ENCODE measurements at regions not wholly inside any gene's neighbourhood (a gene's known extent, or its start where the extent isn't known, plus 50 kb on each side); places are given as distances from the start of the nearest gene placed in this dataset.

- Histone ChIP-seq H4K91ac (ENCODE audit: insufficient read depth, low read depth, low read length) (peak overlapping the region; percentile 41; the same call in 1 of the 2 replicates), H3K9ac (ENCODE audit: low read depth, low read length) (no peak overlapping the region), H4K5ac (ENCODE audit: low read depth, low read length) (peak overlapping the region; percentile 13; the same call in 1 of the 2 replicates), H2BK20ac (ENCODE audit: low read depth, low read length) (peak overlapping the region; percentile 55; the same call in 1 of the 2 replicates), H2BK15ac (ENCODE audit: low read depth, low read length) (no peak overlapping the region), H4K20me1 (ENCODE audit: insufficient read depth, low read length) (no peaks in the 10 kb centered on the region), H3K4me1 (ENCODE audit: control insufficient read depth, insufficient read depth, low read length) (peaks cover 2% of the 10 kb centered on the region; the same call in 1 of the 2 replicates), H3K79me1 (ENCODE audit: low read depth in 1 of 2, low read length in 2 of 2) (no peaks in the 10 kb centered on the region), H3K27me3 (ENCODE audit: control insufficient read depth, insufficient read depth, low read length) (no peaks in the 10 kb centered on the region), H2AK9ac (replicated peaks; ENCODE audit: low read depth, low read length, poor library complexity) (no peak overlapping the region), H3K14ac (replicated peaks; ENCODE audit: low read depth, low read length) (0 out of 2 replicates have a peak overlapping the region, but pooled peaks have one; percentile 15), H2AFZ (replicated peaks; ENCODE audit: low read length, poor library complexity) (no peak overlapping the region), H2BK120ac (ENCODE audit: low read depth, low read length) (peak overlapping the region; percentile 57; the same call in 1 of the 2 replicates), H2BK5ac (ENCODE audit: low read depth, low read length, poor library complexity, severe bottlenecking) (no peak overlapping the region), H3K23ac (ENCODE audit: low read depth, low read length) (no peak overlapping the region), H3K27ac (ENCODE audit: insufficient read depth, low read length) (no peak overlapping the region), H3K18ac (ENCODE audit: low read depth, low read length) (peak overlapping the region; percentile 82), H3K4ac (ENCODE audit: low read depth, low read length) (peak overlapping the region; percentile 16; the same call in 1 of the 2 replicates), H3K4me2 (ENCODE audit: low read depth, low read length) (no peak overlapping the region), H4K8ac (ENCODE audit: low read depth in 2 of 2, low read length in 2 of 2) (no peak overlapping the region; a peak in 1 of 4 replicates), H3K56ac (ENCODE audit: extremely low read depth, insufficient read depth, low read length) (no peak overlapping the region), H3K9me1 (ENCODE audit: insufficient read depth, low read length) (no peaks in the 10 kb centered on the region), H3K36me3 (ENCODE audit: control insufficient read depth, insufficient read depth, low read length) (no peaks in the 10 kb centered on the region), H2AK5ac (ENCODE audit: low read depth, low read length) (peak overlapping the region; percentile 5; the same call in 1 of the 2 replicates), H3K4me3 (ENCODE audit: insufficient read depth, low read depth, low read length) (no peak overlapping the region), H3K9me3 (ENCODE audit: control insufficient read depth, insufficient read depth, low read length) (peaks cover 11% of the 10 kb centered on the region)
- dilution Hi-C loops (cut with HindIII; ENCODE audit: low sequenced_read_pairs, unreplicated experiment) (no loop called here), intact Hi-C loops (cut with micrococcal nuclease) (no loop called here), in situ Hi-C loops (cut with MboI; ENCODE audit: low sequenced_read_pairs) (no loop called here)
- DNase-seq, result peak; percentile 4
- TF ChIP-seq CTCF (conservative IDR thresholded peaks at IDR 0.05; ENCODE audit: low read depth, low read length), result no peak
- no peak for TF ChIP-seq BHLHE40 (IDR thresholded peaks at IDR 0.05; ENCODE audit: low read depth, low read length)
- no peak for TF ChIP-seq CEBPB (IDR thresholded peaks at IDR 0.05; ENCODE audit: low read depth, low read length)
- no peak for TF ChIP-seq NFE2L2 (IDR thresholded peaks at IDR 0.05; ENCODE audit: low read depth, low read length)
- TF ChIP-seq USF2 (IDR thresholded peaks at IDR 0.05; ENCODE audit: low read depth, low read length), result no peak
- ATAC-seq (ENCODE audit: low read depth), result no peak
- no TSS peak for BruUV-seq (replicated peaks)
- POLR2A ChIA-PET (ENCODE audit: unreplicated experiment), result no interaction called here
- WGBS, 2 experiments (ENCODE audit: extremely low coverage in 2 of 2, insufficient read length in 1 of 2), result no CpG with 5 or more reads among the region's 1 CpG
- CTCF ChIA-PET, result no interaction called here
Observed at GRCh38 chr16:65769776-65770438, 596.6 kb upstream of the CDH5 start.
